Tongue (tissue), 1 donor: ENCODE measurements at regions not wholly inside any gene's neighbourhood (a gene's known extent, or its start where the extent isn't known, plus 50 kb on each side); places are given as distances from the start of the nearest gene placed in this dataset.

Experiments used
- DNase-seq: peaks from one replicate; pipeline ENCODE4 v3.0.0-alpha.2; 2015

DNA sequence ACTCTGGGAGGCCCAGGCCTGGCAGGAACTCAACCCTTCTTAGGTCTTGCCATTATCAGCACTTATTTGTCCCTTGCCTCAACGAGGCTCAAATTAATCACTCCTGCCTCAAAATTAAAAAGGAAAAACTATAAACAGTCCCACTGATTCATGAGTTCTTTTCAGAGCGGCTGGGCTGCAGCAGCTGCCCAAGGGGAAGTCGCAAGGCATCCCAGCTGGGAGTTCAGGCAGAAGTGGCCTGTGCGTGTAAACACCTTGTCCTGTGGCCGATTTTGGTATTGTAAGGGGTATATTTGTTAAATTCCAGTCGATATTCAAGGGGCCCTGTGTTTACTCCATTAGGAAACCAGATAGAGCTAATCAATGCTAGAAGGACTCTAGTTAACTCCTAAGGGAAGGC lies 213.9 kb upstream of the CADM1 start:
- no peak for DNase-seq

DNA sequence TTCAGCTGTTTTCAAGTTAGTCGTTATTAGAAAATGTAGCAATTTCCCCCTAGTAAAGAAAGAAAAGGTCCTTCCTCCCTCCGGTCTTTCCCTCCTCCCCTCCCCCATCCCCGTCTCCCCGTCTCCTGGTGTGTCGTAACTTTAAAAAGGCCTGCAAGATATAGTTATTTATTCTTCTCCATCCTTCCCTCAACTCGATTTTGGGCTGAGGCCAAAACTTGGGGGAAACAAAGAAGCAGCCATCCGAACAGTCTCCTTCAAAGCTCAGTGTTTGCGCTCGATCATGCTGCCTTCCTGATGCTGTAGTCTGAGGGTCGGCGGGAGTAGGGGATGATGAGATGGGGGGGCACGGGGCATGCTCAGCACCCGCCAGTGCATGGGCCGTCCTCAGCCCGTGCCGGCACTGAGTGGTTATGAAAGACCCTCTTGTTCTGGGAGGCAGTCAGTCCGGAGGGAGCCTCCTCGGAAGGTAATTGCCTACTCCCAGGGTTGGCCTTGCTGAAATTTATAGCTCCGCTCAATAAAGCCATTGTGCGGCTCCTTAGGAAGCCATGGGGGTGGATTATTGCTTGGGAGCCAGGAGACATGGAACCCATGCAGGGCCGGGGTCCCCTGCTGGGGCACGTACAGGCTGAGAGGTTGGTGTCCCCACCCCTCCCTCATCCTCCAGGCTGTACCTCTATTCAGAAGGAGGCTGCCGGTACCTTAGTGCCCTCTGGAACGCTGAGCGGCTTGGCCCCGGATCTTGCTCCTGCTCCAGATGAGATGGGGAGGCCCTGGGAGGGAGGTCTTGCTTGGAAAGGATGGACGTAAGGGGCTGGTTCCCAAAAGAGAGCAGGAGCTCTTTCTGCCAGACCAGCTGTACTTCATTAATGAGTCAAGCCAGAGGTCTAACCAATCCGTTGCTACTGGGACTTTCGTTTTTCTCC lies 212.7 kb upstream of the CADM1 start:
- peak; percentile 85 for DNase-seq

DNA sequence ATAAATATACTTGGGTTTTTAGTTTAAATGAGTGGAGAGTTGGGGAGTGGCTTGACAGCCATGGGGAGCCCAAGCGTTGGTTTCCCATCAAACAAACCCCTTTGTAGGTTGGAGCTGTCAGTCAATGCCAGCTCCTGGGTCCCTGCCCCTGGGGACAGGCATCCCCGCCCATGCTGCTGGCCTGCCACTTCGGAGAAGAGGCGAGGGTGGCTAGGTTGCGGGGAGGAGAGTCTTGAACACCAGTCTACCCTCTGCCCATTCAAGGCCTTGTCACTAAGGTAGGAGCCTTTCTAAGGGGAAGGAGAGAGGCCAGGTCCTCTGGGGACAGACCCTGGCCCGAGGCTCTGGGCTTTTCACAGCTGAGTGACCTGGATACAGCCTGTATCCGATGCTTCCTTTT lies 211.9 kb upstream of the CADM1 start:
- DNase-seq: no peak

DNA sequence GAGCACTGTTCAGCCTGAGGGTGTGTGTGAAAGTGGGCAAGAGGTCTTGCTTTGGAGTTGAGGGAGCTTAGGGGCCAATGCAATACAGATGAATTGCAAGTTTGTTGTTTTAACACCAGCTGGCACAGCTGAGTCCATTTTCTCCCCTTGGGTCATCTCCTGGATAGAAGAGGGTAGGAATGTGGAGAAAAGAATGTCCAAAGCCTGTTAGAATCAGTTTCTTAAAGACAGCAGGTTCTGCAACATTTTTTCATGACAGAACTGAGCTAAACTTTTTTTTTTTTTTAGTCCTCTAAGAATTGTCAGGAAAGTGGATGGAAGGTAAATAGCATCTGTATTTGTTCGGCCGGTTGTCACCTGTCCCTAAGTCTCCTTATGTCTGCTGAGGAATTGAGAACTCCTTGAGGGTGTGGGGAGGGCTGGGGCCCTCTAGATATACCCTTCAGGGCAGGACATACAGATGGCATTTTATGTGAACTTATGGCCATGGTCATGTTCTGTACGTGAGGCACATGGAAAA lies 211.1 kb upstream of the CADM1 start:
- DNase-seq: peak; percentile 38

DNA sequence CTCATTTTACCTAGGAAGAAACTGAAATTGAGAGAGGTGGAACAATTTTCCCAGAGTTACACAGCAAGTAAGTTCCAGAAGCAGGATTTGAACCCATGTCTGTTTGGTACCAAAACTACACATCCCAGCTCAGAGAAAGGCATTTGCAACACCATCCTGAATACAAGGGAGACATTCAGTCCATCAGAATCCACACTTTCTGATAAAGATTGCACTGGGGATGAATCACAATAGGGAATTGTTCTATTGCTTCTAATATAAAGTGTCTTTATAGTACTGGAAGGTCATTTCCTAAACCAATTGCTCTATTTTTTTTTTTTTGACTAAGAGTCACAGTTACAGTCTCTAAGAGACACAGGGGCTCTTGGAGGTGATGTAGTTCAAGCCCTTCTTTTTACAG lies 208.1 kb upstream of the CADM1 start:
- DNase-seq: no peak

DNA sequence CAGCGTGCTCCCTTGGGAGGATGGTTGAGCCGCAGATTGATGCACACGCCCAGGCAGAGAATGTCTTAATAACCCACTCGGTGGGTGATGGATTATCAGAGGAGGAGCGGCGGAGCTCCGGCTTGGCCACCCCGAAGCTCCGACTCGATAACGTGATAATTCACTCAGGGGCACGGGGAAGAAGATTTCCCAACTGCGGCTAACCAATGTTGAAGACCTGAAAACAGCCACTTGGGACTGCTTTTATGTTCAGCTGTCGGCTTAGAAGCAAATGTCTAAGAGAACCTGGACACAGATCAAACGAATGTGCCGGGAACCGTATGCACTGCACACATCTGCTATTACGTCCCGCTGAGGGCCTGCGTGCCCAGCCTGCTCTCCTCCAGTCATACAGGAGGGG lies 206.8 kb upstream of the CADM1 start:
- DNase-seq: peak; percentile 82

DNA sequence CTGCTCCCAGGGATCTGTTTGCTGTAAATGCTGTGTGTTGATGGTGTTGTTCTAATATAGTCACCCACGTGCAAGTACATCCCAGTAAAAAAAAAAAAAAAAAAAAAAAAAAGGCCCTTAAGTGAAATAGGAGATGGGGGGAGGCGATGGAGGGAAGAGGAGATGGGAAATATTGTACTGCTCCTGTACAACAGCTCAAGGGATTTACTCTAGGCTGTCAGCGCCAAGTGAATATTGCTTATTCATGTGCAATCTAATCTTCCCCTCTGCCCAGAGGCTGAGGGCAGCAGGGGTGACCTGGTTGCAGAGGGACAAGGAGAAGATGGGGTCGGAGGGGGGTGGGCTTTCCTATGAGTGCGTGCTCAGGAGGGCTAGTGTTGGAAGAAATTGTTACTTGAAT lies 206.2 kb upstream of the CADM1 start:
- DNase-seq: no peak

DNA sequence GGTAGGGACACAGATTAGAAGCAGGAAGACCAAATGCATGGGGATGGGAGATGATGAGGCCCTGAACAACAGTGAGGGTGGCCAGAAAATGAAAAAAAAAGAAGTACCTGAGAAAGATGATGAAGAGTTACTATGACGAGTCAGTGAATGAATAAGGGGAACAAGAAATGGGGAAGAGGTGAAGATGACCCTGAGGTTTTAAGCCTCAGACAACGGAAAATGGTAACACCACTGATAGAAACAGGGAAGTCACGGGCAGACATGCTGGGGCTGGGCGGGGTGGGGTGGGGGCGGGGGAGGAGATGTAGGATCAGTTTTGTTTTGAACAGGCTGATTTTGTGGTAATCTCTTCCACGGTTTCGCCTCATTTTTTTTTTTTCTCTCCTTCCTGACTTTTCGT lies 205.1 kb upstream of the CADM1 start:
- no peak for DNase-seq

DNA sequence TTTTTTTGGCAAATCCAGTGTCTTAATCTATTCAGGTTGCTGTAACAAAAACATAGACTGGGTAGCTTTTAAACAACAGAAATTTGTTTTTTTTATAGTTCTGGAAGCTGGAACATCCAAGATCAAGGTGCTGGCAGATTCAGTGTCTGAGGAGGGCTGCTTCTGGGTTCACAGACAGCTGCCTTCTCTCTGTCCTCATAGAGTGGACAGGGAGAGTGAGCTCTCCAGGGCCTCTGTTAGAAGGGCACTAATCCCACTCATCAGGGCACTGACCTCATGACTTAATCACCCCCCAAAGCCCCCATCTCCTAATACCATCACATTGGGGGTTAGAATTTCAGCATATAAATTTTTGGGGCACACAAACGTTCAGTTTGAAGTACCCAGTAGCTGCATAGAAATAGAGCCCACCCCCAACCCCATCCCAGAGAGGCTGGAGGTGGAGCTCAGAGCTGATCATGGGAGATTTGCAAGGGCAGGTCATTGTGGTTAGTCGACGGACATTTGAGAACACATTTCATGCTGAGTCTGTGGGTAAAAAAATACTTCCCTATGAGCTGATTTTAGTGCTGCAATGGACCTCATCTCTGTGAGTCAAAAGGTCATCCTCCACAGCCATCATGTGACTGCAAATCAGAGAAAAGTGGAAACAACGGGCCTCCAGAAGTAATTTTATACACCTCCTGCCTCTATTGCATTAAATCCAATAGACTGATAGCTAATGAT lies 203.1 kb upstream of the CADM1 start:
- DNase-seq: no peak

DNA sequence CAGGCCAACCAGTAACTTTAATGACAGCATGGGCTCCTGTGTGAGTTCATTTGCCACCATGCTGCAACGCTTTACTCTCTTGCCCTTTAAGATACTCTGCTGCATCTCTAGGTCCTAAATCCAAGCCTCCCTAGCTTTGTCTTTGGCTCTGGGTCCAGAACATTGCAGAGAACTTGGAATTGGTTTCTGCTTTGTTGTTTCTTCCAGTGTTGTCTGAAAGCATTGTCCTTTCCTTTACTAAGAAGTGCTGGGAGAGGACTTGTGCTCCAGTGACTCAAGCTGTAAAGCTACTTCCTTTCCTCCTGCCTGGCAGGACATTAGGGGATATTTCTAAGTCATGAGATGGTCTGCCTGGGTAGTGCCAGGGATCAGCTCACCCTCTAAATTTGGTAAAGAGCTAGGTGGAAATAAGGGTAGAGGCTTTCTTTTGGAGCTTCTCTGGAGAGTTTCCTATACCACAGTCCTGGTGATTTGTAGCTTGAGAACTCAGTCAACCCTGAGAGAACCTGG lies 202.5 kb upstream of the CADM1 start:
- no peak for DNase-seq

DNA sequence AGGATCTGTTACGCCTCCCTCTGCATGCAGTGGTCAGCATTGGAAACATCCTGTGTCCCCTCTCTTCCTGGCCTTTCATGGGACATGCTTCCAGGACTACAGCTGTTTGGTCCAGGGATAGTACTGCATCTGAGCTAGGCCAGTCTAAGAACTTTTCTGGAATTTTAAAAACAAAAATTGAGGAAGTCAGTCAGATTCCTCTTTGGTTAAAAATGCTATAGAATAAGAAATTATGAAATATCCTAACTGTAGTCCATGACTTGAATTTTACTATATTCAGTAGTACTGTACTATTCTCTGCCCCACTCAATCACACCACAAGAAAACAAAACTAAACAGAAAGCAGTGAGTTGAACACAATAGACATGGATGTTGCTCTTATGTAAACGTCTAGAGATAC lies 201.0 kb upstream of the CADM1 start:
- DNase-seq: no peak

DNA sequence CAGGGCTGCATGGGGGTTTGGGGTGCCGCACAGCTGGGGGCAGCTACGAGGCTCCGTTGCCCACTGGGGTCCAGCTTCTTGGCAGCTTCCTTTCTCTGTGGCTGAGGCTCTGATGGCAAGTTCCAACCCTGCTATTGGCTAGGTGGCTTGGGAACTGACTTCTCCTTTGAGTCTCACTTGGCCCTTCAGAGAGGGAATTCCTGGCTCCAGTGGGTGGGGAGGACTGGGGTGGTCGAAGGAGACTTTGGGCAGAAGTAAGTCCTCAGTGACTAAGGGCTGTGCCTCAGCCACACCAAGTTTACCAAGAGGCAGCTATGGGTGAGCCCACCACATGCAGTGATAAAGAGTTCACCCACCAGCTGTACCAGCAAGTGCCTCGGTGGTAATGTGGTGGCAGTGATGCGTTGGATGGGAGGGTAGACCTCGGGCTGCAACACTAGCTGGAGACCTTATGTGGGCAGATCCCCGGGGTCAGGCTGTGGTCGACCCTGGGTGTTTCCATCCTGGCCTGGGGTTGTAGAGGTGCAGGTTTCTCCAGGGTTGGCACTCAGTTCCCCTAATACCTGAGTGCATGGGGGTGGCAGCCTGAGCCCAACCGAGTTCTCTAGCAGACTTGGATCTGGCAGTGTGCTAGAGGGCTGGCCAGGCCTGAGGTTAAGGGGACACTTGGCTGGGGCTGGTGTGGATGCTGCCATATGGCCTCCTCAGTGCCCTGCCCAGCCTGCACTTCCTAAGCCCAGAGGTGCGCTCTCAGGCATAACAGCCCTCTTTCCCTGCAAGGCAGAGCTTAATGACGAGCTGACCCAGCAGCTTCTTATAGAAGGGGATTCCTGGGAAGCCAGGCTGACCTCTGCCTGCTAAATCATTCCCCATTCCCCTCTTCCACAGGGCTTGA lies 197.0 kb upstream of the CADM1 start:
- no peak for DNase-seq

DNA sequence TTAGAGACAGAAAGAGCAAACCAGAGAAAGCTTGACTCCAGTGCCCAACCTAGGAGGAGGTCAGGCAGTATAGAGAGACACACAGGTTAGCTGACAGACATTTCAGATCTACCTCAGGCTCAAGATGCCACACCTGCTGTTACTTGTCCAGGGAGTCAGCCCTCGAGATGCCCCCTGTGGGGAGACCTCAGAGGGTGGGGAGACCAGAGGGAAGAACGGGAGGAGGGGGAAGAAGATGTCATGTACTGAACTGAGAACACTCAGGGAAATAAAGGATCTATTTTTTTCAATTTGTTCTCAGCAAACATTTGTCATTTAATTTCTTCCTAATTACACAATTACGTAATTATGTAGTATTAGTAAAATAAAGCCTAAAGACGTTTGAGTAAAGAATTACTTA lies 196.3 kb upstream of the CADM1 start:
- peak; percentile 53 for DNase-seq

DNA sequence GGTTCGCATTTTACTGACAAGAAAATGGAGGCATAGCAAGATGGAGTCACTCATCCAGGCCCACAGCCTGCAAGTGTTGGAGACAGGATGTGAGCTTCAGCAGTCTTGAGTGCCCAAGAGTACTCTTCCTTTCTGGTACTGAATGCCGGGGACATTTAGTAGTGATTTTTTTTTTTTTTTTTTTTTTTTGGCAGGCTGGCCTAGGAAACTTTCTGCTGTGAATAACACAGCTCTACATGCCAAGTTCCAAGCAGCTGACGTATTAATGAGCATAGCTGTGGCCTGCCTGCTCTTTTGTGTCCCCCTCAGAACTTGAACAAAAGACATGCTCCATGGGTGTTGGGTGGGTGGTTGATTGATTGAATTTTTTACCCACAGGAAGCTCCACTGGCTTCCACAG lies 195.5 kb upstream of the CADM1 start:
- peak; percentile 94 for DNase-seq

DNA sequence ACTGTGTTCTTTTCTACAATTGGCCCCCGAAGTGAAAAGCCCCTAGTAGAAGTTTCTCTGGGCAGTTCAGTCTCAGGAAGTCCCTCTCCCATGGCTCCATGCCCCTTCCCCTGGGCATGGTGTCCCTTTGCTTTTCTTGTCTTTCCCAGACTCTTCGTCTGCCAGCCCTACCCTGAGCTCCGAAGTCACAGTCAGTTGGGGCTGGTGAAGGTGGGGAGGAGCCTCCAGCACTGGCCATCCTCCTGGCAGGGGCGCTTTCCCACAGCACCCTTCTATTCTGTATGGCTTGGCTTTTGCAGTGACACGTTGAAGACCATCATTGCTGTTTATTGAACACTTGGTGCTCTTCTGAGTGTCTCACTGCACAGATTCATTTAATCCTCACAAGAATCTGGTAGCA lies 195.1 kb upstream of the CADM1 start:
- no peak for DNase-seq

DNA sequence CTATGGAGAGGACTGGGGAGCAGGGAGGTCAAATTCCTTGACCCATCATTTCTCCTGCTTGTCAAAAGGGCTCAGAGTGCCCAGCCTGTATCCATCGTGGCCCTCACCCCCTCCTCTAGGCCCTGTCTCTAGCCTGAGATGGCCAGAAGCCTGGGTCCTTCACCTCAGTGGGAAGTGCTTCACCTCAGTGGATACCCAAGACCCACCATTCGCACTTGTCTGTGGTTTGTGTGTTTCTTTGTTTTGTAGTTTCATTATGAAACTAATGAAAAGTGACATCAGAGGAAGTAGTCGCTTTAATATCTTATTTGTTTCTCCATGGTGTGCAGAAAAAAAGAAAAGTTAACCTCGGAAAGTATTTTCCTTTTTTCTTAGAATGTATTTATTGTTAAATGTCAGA lies 194.0 kb upstream of the CADM1 start:
- no peak for DNase-seq

DNA sequence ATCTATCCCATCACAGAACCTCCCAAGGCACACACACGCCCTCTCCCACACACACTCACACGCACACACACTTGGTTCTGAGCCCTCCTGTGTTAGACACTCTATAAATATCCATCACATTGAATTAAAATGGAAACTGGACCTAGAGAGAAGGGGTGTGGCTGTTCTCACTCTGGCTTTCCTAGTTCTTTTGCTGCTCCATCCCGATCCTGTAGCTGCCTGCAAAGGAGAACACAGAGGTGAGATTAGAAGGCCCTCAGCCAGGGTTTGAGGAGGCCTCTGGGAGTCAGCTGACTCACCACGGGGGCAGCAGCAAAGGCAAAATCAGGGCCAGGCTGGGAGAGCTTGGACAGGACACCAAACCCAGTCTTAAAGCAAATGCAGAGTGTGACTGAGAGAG lies 192.3 kb upstream of the CADM1 start:
- DNase-seq: peak; percentile 47

DNA sequence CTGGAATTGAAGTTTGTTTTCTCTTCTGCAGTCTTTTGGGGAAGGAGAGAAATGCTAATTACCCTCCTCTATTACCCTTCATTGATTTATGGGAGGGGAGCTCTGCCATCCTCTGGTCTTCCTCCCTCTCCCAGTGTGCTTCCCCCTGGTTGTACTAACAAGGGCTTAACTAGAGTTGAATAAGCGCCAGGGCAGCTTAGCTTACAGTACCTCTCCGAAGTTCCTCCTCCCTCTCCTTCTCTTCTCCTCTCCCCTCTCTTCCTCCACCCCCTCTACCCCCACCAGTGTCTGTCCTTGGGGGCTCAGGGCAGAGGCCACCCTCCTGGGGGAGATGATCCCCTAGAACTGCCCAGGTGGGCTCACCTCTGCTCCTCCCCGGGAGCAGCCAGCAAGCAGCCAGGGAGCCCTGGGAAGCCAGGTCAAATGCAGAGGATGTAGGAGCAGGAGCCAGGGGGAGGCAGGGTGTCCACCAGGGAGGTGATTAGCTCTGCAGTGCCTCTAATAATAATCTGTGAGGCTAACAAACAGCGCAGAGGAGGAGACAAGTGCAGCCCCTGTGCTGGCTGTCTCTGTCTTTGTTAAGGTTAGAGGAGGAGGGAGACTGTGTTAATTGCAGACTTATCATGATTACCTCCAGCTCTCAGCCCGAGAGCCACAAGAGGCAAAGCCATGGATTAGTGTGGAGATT lies 191.6 kb upstream of the CADM1 start:
- peak; percentile 72 for DNase-seq

DNA sequence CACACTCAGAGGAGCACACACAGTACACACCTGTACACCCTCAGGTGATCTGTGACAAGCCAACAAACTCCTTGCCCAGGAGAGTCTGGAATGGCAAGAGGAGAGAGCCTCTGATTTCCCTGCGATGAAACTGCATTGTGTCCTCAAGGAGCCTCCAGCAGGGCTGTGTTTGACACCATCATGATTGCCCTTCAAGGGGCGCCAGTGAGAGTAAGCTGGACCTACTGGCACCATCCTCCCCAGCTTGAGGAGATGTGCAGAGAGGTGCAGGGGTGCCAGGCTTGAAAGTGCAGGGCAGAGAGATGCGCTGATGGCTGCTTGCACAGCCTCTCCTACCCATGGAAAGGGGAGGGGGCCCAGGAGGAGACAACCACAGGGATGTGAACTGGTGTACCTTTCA lies 188.8 kb upstream of the CADM1 start:
- no peak for DNase-seq

DNA sequence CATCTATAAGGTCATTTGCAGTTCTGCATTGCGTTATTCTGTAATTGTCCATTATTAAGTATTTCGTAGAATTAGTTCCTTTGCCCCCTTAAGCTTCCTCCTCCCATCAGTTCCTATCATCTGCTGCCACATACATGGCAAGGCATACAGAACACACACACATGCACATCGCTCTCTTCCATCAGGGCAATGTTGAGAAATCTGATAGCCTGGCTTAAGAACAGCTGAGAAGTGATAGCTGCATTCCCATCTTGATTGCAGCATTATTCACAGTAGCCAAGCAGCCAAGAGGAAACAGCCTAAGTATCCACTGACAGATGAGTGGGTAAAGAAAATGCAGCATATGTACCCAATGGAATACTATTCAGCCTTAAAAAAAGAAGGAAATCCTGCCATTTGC lies 186.8 kb upstream of the CADM1 start:
- peak; percentile 45 for DNase-seq

DNA sequence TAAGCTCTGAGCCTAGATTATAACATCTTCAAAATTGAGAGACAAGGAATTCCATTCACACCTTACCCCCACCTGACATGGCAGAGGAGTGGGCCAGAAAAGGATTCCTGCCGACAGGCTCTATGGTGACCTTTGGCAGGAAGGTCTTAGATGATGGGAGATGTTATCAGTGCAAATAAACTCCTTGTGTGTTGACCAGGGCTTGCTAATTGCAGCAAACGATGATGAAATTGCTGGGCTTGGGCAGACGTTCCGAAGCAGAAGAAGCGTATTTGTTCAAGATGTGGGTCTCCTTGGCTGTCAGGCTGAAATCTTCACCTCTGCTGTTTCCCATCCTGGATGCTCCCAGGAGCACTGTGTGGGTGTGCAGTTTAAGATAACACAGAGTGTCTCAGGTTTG lies 183.7 kb upstream of the CADM1 start:
- DNase-seq: no peak

DNA sequence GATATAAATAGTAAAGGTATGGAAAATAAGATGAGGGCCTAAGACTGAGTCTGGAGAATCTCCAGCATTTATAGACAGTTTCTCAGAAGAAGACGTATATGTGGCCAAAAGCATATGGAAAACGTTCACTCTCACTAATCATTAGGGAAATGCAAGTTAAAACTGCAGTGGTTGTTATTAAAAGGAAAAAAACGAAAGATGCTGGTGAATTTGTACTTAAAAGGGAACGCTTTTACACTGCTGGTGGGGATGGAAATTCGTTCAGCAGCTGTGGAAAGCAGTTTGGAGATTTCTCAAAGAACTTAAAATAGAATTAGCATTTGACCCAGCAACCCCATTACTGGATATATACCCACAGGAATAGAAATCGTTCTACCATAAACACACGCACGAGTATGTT lies 180.5 kb upstream of the CADM1 start:
- DNase-seq: no peak
